Stimulated activated CD4-positive, alpha-beta T cell treated with anti-CD3 and anti-CD28 coated beads, Interleukin-1b, Interleukin-23, amount 100 ng/mL, for 48 hours (primary cell): ENCODE measurements at regions not wholly inside any gene's neighbourhood (a gene's known extent, or its start where the extent isn't known, plus 50 kb on each side); places are given as distances from the start of the nearest gene placed in this dataset.
"Not testable (repeated sequence)": the region's sequence is repeated elsewhere in the genome, so short reads cannot be mapped to it uniquely, and the experiment has no call there.

Experiments used
- DNase-seq: peaks from one replicate; pipeline ENCODE4 v3.0.0-alpha.2; 2020

- no peak for DNase-seq
Observed at GRCh38 chr3:110494728-110495127, 576.9 kb upstream of the NECTIN3 start.

- DNase-seq: no peak
Observed at GRCh38 chr3:110495201-110495927, 576.3 kb upstream of the NECTIN3 start.

DNA sequence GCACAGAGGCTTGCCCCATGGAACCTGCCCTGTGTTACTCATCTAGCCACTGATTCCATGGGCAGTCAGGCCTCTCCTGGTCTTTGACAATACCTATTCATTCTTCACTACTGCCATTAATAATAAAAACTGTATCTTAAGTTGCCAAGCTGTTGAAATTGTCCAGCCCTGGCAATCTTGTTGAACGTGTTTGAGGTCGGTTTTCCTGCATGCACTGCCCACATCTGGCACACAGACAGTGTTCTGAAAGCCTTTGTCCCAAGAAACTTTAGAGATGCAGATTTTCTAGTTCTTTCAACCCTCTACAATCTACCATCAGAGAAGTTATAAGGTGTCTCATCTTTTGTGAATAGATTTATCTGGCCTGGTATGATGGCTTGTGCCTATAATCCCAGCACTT, 567.2 kb upstream of the NECTIN3 start:
- DNase-seq: no peak

DNA sequence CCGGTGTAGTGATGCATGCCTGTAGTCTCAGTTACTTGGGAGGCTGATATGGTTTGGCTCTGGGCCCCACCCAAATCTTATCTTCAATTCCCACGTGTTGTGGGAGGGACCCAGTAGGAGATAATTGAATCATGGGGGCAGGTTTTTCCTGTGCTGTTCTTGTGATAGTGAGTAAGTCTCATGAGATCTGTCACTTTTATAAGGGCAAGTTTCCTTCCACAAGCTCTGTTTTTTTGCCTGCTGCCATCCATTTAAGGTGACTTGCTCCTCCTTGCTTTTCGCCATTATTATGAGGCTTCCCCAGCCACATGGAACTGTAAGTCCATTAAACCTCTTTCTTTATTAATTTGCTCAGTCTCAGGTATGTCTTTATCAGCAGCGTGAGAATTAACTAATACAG, 566.7 kb upstream of the NECTIN3 start:
- no peak for DNase-seq

DNA sequence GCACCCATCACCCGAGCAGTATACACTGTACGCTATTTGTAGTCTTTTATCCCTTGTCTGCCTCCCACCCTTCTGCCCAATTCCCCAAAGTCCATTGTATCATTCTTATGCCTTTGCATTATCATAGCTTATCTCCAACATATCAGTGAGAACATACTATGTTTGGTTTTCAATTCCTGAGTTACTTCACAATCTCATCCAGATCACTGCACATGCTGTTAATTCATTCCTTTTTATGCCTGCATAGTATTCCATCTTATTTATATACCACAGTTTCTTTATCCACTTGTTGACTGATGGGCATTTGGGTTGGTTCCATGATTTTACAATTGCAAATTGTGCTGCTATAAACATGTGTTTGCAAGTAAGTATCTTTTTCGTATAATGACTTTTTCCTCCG, 564.7 kb upstream of the NECTIN3 start:
- DNase-seq: no peak

DNA sequence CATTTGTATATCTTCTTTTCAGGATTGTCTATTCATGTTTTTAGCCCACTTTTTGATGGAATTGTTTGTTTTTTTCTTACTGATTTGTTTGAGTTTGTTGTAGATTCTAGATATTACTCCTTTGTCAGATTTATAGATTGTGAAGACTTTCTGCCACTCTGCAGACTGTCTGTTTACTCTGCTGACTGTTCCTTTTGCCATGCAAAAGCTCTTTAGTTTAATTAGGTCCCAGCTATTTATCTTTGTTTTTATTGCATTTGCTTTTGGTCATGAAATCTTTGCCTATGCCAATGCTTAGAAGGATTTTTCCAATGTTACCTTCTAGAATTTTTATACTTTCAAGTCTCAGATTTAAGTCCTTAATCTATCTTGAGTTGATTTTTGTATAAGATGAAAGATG, 564.0 kb upstream of the NECTIN3 start:
- DNase-seq: not testable (repeated sequence)

DNA sequence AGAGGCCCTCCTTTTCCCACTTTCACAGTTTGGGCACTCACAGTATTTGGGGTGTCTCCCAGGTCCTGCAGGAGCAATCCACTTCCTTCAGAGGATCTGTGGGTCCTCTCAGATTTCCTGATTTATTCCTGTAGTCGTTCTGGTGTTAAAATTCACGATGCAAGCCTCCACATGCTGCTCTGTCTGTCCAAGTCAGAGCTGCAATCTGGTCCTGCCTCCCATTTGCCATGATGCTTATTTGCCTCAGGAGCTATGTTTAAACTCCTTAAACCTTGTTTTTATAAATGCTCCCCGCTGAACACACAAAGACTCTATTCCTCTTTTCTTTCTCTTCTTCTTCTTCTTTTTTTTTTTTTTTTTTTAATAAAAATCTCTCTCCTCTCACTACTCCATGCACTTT, 558.7 kb upstream of the NECTIN3 start:
- DNase-seq: no peak

- no peak for DNase-seq
Observed at GRCh38 chr3:110518031-110518430, 553.6 kb upstream of the NECTIN3 start.

- DNase-seq: no peak
Observed at GRCh38 chr3:110519071-110519470, 552.5 kb upstream of the NECTIN3 start.

- no peak for DNase-seq
Observed at GRCh38 chr3:110521019-110521418, 550.6 kb upstream of the NECTIN3 start.

- DNase-seq: not testable (repeated sequence)
Observed at GRCh38 chr3:110525558-110526064, 546.0 kb upstream of the NECTIN3 start.

DNA sequence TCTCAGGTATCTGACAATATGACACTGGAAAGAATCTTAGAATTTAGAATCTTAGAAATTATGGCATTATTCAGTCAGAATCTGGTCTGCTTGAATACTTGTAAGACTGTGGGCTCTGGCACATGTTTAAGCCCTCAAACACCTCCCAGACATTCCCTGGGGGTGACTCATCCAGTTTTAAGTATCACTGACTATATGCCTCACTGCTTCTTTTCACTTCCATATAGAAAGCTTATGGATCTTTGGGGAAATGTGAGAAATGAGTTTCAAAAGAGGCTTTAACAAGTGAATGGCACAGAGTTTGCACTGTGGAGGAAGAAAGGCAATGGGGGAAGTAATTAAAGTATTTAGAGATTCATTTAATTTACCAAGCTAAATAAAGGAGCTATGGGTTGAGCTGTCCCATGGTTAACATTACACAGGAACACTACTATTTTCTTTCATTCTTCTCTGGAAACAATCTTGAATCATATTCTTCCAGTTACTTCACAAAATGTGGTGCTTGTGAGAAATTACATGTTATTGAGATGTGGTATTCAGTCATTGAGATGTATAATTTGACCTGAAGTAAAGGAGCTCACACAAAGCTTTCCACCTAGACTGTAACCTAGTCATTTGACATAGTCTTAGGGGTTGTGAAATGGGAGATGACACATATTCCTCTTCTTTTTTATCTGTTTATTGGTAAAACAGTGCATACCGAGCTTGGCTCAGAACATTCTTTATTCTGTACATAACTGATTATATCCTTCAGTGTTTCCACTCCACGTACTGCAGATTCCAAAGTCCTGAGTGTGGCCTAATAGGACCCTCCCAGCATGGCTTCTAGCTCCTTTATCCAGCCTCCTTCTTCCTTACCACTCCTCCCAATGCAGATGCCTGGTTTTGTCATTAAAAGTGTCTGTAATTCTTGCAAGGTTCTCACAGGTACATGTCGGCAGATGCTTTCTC, 544.6 kb upstream of the NECTIN3 start:
- no peak for DNase-seq

DNA sequence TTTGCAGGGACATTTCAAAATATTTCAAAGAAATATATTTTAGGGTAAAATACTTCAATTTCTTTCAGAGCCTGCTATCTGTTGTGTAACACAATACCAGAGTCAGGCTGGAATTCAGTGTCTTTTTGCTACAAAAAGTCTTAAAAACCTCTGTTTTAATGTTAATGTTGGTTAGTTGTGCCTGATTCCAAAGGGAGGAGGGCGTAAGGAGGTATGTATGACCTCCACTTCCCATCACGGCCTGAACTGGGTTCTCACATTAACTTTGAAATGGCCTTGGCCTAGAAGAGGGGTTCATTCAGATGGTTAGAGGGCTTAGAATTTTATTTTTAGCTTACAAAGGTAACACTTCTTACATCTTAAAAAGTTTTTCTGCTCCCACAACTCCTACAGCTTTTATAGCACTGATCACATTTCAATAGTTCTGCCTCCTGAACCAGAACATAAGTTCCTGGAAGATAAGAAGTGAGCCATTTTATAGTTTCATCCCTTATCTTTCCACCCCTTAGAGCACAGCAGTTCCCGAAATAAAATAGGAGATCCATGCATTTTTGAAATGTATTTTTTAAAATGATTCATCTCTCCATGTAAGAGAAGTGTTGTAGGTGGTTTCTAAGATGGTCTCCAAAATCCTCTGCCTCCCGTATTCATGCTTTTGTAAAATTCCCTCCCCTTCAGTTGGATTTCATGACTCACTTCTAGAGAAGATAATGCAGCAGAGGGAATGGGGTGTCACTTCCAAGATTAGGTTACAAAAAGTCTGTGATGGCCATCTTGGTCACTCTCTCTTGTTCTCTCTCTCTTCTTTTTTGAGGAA, 543.1 kb upstream of the NECTIN3 start:
- DNase-seq: no peak

- DNase-seq: no peak
Observed at GRCh38 chr3:110530902-110531301, 540.7 kb upstream of the NECTIN3 start.

GRCh38 chr3:110533089-110533488, 538.5 kb upstream of the NECTIN3 start:
- no peak for DNase-seq

GRCh38 chr3:110542552-110543150, 529.0 kb upstream of the NECTIN3 start:
- DNase-seq: no peak

DNA sequence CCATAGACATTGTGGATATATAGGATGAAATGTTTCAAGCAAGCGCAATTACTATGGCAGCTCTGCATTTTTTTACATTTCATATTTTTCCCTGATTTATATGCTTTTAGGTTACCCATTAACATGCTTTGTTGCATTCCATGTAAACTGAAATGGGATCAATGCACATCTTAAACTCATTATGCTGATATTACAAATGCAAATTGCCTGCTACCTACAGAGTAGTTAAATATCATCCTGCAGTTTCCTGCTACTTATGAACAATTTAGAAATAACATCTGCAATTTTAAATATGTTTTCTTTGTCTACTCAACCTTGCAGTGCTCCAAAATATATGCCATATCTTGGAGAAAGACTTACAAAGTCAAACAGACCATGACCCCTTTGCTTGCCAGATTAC, 526.9 kb upstream of the NECTIN3 start:
- DNase-seq: no peak

DNA sequence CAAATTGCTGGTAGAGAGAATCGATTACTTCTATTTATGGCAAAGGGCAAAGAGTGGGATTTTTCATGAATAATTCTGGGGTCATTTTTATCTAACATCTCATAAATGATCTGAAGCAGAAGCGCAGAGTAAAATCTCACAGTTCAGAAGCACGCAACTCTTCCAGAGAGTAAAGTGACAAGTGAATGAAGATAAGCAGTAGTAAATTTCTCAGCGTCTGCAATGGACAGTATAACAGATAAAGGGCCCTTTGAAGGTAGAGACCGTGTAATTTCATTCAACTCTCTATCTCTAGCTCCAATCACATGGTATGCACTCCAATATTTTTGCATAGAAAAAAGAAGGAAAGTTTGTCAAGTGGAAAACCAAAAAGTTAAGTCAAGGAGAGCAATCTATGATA, 521.1 kb upstream of the NECTIN3 start:
- DNase-seq: no peak

- DNase-seq: no peak
Observed at GRCh38 chr3:110562621-110563020, 509.0 kb upstream of the NECTIN3 start.

DNA sequence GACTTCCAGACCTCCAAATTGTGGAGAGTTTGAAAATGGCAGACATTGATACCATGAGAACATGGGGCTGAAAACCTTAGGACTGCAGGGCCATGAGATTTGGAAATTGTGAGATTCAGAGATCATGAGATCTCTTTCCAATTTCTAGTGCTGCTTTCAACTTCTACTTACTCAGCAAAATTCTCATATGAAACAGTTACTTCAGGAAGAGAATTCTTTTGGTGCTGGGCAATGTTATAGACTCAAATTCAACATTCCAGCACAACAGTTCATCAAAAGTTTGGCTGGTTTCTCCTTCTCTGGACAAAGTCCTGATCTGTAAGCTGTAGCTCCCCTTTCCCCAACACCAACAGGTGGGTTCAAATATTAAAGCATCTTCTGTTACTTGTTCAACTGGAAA, 506.9 kb upstream of the NECTIN3 start:
- no peak for DNase-seq

GRCh38 chr3:110567029-110567428, 504.6 kb upstream of the NECTIN3 start:
- DNase-seq: no peak

GRCh38 chr3:110568246-110568645, 503.4 kb upstream of the NECTIN3 start:
- DNase-seq: no peak

DNA sequence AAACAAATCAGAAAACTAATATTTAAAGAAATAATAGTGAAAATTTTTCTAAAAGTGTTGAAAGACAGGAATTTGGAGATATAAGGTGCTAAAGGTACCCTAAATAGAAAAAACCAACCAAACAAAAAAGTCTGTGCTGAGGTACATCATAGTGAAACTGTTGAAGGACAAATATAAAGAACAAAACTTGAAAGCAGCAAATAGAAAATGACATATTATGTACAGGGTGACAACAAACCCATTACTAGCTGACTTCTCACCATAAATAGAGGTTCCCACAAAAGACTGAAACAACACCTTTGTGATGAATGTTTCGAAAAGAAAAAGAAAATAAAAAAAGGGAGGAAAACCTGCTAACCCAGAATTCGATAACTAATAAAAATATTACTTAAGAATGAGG, 502.5 kb upstream of the NECTIN3 start:
- no peak for DNase-seq
